NCI-H526 (cell line): ENCODE measurements at regions not wholly inside any gene's neighbourhood (a gene's known extent, or its start where the extent isn't known, plus 50 kb on each side); places are given as distances from the start of the nearest gene placed in this dataset.

ENCODE experiments used
- DNase-seq, 2 experiments: peaks; one replicate each; lab custom pipeline; 2025; lab: John Stamatoyannopoulos, UW

DNA sequence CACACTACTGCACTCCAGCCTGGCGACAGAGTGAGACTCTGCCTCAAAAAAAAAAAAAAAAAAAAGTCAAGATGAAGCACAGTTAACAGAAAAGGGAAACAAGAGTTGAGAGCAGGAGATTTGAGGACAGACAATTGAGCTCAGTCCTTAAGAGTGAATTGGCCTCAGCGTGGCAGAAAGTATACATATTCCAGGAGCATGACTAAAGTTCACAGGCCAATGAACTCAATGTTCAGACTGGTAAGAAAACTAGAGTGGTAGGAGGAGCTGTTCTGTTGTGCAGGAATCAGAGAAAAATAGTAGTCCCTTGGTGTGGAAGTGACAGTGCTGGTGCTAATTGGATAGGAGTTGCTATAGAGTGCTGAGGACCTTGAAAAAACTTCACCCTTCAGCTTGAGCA, 60.0 kb downstream of the NRN1 start:
- no peak for DNase-seq

DNA sequence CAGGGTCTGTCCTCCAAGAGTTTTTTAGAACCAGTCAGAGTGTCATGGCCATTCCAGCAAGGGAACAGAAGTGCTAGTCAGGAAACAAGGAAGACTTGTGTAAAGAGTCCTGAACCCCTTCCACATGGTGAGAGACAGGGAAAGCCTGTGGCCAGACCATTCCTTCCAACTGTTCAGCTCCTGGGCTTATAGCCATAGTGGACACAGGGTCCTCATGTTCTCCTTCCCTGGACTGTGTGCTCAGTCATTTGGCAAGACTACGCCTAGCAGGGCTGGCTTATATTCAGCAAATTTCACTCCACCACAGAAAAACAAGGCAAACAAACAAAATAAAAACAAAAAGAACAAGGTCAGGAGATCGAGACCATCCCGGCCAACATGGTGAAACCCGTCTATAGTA, 60.5 kb downstream of the NRN1 start:
- no peak for DNase-seq

DNA sequence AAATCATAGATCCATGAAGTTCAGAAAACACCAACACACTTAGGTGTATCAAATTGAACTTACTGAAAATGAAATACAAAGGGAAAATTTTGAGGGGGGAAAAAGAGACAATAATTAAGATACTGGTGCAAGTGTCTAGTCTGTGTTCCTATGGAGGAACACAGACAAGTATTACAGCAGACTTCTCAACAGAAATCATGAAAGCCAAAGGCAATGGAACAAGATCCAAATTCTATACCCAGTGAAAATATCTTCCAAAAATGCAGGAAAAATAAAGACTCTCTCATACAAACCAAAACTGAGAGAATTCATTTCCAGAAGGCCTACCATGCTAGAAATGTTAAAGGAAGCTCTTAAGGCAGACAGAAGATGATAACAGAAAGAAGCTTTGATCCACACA, 63.1 kb downstream of the NRN1 start:
- DNase-seq, result no peak

DNA sequence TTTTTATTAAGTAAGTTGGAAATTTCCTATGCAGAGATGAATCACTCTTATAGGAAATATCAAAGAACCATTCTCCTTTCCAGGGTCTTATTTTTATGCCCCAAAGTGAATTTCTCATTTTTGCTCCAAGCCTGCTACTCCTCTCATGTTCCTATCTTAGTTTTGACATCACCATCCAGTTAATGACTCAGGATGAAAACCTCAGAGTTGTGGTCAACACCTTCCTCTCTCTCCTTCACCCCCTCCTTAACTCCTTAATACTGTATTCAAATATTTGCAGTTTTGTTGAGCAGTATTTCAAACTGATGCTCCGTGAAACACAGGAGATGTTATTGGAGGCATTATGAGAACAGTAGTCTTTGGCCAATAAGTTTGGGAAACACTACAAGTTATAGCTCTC, 64.1 kb downstream of the NRN1 start:
- DNase-seq, result no peak

DNA sequence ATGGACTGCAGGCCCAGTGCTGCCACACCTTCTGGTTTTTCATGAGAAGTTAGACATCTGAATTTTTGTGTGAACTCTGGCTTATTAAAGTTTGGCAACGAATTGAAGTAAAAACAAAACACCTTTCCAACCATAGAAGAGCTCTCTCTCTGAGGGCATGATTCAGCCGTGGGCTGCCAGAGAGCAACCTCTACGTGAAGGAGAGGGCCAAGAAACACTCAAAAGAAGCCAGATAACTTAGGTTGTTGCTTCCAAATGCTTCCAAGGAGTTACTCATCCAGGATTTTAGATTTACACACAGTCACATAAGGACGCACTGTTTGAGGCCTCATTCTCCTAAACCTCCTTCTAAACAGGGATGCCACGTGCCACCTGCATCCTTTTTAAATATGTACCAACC, 65.5 kb downstream of the NRN1 start:
- DNase-seq, result no peak

DNA sequence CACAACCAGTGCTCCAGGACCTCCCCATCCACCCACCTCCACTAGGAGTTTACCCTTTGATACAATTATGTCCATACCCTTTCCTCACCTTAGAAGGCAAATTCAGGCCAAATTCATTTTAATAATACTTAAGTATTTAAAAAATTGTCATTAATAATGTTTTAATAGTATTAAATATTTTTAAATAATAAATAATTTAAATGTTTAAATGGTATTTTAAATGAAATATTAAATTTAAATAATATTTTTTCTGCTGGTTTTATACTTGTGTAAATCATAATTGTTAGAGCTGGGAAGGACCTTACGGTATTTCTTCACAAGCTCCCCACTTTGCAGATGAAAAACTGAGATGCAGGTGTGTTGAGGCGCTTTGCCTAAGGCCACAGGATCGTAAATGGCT, 67.8 kb downstream of the NRN1 start:
- DNase-seq, result no peak

DNA sequence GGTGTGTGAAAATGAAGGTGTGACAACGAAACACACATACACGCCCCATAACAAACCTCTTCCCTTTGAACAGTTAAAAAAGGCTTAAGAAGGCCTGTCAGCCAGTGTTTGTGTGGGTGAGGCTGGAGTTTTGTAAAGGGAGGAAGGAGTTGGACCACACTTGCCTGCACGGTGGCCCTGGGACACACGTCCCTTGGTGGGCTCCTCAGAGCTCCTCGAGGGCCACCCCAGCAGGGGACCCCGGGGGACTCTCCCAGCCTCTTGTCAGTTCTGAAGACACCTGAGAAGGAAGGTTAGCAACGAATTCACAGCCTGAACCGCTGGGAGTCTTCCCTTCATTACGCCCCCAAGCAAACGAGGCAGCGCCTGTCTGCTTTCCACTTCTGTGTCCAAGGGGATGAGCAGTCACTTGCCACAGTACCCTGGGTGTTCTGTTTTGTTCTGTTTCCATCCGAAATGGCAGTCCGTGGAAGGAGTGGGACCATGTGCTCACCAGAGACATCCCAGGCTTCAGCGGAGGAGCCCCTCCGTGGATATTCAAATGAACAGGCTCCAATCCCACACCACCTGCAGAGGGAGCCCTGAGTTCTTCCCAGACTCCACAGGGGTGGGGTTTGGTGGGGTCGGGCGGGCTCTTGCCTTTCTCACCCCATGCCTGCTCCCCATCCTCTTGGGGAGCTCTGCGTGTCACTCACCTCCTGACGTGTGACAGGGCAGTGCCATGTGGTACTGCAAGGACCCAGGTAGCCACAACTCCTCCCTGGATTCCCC, 68.6 kb downstream of the NRN1 start:
- DNase-seq, result no peak

DNA sequence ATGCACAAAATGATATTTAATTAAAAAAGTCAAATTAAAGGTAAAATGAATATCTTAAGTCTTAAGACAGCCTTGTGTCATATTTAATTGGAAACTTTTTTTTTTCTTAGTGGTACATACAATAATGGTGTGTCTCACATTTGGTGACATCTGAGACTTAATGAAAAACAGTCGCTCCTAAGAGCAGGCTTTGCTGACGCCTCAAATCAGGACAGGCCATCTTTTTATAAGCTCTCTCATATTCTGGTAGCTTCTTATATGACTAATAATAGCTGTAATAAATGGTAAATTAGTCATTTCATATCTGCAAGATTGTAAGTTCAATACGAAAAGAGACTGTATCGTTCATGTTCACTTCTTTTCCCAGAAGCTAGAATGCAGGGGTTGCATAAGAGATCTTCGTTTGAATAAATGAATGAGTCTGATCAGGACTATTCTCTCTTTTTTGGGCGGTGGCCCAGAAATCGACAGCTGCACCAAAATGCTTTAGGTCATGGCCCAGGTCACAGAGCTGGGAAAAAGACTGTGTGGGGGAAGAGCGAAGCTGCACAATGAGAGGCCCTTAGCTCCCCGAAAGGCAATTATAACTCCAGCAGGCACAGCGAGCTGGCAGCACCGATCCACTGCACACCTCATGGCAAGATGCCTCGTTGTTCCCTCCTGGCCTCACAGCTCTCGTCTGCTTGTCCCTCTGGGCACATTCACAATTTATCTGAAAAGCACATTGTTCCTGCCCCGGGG, 69.4 kb downstream of the NRN1 start:
- no peak for DNase-seq

DNA sequence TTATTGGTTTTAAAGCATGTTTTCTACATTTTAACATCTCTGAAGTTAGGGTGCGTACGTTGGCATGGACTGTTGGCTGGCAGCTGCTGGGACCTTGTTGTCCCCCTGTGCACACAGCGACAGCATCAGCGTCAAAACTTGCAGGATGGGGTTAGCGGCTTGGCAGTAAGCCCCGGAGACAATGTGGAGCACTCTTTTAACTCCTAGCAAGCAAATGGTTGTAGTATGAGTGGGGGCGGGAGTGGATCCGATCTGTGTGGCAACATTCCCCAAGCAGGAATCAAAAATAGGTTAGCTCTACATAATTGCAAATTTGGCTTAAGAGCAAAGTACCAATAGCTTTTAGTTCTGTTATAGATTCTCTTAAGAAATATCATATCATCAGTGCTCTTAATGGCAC, 70.1 kb downstream of the NRN1 start:
- DNase-seq, result no peak

DNA sequence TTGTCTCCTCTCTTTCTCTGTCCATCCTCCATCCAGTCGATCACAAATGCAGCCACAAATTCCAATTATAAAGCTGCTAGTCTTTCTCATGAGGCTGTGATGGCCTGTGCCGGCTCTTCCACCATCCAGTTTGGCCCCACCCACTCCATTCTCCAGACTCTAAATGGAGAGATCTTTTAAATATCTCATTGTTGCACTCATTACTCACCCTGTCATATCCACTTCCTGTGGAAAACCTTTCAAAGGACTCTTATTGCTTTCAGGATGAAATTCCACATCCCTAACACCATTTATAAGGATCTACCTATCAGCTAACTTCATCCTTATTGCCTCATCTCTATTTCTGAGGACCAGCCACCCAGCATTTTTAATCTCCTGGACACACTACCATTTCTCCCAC, 70.6 kb downstream of the NRN1 start:
- DNase-seq, result no peak

DNA sequence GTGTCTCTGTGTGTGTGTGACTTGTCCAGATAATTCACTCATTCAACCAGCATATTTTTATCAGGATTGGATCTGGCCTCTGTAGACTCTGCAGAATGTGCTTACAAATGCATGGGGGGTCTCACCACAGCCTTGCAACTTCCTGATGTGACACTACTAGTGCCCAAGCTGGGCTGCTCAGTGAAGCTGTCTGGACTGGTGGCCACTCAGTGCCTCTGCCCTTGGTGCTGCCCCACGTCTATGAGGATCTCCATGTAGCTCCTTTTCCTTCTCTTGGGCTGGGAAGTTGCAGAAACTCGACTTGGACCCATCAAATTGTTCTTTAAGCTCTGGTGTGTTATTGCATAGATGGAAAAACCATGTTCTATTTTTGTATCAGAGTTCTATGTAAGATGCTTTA, 75.8 kb downstream of the NRN1 start:
- DNase-seq, result no peak

DNA sequence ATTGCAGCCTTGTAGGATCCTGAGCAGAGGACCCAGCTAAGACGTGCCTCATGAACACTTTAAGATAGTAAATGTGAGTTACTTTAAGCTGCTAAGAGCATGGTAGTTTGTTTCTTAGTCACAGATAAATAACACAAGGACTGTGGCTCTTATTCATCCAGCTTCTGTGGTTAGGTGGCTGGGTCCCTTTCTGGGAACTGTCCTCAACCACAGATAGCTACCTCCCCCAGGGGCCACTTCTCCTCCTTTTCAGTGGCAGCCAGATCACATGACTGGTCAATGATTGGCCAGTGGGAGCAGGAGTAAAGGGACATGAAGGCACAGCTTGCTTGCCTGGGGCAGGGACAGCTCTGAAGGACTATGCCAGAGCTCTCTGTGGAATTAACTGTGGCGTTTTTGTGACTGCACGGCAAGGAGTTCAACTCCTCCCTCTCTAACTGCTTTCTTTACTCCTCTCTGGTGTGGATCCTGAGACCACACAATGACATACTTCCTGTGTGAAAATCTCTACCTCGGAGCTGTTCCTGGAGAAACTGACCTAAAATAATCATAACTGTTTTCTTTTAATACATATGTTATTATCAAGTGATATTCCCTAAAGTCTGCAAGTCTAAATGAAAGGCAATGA, 76.5 kb downstream of the NRN1 start:
- DNase-seq, result no peak

DNA sequence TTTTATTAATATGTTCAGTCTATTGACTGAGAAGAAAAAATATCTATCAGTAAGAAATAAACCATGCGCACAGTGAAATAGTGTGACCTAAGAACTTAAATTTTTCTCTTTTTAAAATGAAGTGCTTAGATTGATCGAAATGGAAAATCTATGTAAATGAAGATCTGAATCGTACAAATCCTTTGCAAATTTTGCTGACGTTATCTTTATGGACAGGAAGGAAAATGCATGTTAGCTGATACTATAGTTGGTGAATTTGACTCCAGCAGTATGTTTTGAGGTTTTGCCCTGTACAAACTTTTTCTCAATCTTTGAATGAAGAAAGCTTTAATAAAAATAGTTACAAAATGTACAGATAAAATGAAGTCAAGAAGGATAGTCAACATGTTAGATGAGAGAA, 82.9 kb downstream of the NRN1 start:
- no peak for DNase-seq

DNA sequence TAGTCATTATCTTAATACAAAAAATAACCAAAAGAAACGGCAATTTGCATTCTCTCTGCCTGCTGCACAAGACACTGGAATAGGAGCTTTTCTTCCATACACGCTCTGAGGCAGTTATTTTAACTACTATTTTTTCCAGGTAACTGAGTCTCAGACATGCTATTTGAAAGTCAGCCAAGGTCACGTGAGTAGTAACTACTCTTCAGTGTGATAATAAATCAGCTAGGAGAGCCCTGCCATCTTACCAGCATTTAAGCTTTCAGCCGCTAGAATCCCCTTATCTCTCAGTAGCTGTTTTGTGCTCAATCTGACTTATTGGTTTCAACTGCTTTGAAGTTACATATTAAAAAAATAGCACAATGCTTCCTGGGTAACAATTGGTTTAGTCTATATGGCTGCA, 84.5 kb downstream of the NRN1 start:
- no peak for DNase-seq

DNA sequence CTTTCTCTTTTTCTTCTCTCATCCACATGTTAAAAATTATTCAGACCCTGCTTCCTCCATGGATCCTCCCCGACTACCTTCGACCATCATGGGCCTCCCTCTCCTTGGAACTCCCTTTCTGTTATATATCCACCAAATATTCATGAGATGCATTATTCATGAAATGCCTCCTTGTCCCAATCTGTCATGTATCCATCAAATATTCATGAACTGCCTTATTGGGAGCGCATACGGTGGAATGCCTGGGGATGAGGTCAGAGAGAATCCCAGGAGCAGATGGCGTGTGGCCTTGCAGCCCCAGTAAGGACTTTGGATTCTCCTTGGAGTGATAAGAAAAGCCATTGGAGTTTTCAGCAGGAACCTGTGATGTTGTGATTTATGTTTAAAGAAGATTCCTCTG, 97.0 kb downstream of the NRN1 start:
- no peak for DNase-seq

DNA sequence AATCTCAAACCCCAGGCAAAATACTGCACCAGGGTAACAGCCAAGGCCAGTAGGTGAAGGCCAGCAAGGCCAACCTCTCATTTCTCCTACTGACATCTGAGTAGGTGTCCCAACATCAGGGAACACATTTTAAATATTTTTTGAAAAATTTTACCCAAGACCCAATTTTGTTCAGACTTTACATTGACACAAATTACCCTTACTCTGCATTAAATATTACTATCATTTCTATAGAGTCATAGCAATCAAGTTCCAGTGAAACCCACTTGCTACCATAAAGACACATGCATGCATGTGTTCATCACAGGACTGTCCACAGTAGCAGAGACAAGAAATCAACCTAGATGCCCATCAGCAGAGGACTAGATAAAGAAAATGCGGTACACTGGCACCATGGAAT, 99.9 kb downstream of the NRN1 start:
- DNase-seq, result no peak

DNA sequence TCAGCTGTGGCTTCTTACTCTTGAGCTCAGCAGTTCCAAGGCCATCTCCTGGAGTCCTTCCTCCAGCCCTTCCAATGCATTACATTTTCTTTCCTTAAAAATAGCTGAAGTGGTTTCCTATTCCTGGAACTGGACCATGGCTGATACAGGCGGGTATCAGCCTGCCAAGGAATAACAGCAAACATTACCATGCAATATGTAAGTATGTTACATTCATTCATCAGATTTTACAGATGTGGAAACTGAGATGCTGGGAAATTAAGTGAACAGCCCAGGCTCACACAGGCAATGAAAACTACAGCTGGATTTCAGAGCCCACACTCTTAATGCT, 100.4 kb downstream of the NRN1 start:
- no peak for DNase-seq

DNA sequence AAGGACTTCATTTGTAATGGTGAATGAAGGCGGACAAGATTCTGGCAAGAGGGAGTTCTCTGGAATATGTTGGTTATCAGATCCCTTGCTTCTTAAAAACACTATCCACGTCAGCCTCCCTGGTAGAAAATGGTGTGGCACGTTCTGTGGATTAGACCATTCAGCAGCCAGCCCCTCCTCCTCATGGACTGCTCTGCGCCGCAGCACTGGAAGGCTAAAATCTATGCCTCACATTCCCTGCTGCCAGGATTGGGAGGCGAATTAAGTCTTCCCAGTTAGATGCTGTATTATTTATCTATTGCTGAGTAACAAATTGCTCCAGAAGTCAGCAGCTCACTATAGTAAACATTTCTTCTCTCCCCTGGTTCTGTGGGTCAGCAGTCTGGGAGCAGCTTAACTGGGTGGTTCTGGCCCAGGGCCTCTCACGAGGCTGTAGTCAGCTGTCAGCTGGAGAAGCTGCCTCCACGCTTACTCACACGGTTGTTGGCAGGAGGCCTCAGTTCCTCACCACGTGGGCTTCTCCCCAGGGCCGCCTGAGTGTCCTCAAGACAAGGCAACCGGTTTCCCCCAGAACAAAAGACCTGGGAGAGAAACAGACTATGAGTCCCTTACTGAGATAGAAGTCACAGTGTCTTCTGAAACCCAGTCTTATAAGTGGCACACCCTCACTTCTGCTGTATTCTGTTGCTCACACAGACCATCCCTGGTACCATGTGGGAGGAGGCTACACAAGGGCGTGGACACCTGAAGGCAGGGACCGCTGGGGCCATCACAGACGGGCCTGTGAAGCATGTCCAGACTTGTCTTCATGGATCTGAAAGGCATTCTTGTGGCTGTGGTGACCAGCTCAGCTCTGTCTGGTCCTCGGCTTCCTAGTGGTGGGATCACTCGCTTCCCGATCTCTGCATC, 101.0 kb downstream of the NRN1 start:
- DNase-seq, result no peak

DNA sequence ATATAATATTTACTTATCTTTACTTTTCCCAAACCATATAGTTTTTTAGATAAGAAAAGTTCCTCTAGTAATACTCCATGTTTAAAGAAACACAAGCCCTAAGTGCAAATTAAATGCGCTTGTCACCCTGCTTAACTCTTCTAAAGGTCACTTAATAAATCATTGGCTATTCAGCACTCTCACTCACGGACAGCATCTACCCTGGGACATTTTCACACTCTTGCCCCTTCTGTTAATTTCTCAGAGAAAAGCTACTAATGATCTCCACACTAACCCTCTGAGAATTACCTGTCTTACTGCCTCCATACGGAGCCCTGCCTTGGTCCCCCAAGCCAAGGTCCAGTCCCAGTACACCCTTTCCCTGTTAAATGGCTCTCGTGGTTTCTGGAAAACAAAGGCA, 102.2 kb downstream of the NRN1 start:
- DNase-seq, result no peak

DNA sequence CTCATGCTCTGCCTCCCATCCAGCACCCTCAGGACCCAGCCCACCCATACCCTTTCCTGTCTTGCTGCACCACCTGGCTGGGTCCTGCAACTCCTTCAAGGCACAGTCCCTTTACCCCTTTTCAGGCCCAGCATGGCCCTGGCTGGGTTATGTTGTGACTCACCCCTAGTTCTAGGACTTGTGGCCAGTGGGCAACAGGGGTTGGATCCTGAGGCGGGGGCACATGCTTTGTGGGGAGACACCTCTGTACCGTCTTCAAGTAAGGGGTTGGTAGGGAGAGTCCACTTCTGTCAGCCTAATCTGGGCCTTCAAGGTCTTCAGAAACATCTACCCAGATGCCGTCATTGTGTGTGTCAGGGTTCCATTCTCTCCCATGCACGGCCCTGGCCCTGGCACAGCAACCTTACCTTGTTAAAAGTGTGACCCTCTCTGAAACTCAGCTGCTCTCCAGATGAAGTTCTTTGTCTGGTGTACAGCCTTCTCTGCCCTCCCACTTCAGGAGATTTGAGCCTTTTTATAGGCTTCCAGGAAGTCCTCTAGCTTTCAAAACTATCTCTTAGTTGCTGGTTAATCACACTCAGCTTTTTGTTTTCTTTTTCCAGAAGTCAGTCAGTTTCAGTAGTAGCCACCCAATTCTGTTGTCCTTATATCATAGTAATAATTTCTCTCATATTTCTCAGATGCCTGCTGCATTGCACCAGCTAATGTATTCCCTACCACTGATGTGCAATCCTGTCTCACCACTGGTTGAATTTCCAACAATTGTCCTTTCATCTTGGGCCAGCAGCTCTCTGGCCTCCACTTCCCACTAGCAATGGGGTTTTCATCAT, 107.3 kb downstream of the NRN1 start:
- DNase-seq, result no peak

DNA sequence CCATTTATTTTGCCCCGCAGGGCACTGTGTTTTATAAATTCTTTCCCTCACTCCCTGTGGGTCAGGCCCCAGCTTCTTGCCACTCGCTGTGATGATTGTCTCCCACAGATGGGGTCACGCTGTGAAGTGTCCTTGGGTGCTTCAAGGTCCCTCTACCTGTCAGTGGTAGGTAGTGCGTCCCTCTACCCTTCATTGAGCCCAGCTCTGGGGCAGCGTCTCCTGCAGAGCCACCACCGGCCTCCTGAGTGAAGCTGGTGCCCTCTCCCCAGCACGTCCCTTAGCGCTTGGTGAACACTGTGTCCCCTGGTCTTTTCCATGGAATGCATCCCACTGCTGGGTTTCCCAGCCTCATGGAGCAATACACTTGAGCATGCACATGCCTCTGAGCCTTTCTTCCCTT, 108.2 kb downstream of the NRN1 start:
- DNase-seq, result peak in 1 of 2 experiments; percentile 3

DNA sequence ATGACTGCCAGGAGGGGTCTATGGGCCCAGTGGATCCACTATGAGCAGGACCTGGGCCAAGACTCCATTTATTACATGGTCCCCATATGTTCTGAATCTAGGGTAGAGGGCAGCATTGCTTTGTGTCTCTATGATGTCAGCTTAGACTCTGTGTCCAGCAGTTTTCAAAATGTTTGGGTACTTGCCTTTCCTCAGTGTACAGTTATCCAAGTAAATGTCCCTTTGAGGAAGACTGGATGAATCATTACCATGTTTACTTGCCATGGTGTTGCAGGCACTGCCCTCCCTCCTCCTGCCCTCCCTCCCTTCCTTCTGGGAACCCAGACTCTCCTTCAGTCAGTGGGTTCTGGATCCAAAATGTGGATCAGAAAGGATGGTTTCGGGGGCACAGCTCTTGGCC, 108.6 kb downstream of the NRN1 start:
- DNase-seq, result no peak
